HG03175 (cell line): ENCODE measurements at regions not wholly inside any gene's neighbourhood (a gene's known extent, or its start where the extent isn't known, plus 50 kb on each side); places are given as distances from the start of the nearest gene placed in this dataset.

ENCODE experiments used
- ATAC-seq: cut with Tn5 transposase; IDR thresholded peaks from one replicate; pipeline ENCODE4 v1.9.1; 2021; ENCODE audit warnings: mild to moderate bottlenecking, moderate library complexity; ENCODE audit not compliant: unreplicated experiment

- peak; percentile 95 for ATAC-seq
Observed at GRCh38 chr1:4267381-4268261, 367.5 kb upstream of the C1orf174 start.

- no peak for ATAC-seq
Observed at GRCh38 chr1:4268262-4268888, 368.3 kb upstream of the C1orf174 start.

GRCh38 chr1:4268889-4269284 is 368.8 kb upstream of the C1orf174 start:
- ATAC-seq: no peak

GRCh38 chr1:4269330-4269729 is 369.3 kb upstream of the C1orf174 start:
- no peak for ATAC-seq

- ATAC-seq: no peak
Observed at GRCh38 chr1:4269952-4270570, 370.0 kb upstream of the C1orf174 start.

- ATAC-seq: no peak
Observed at GRCh38 chr1:4270651-4271337, 370.7 kb upstream of the C1orf174 start.

GRCh38 chr1:4271338-4271998 is 371.4 kb upstream of the C1orf174 start:
- ATAC-seq: no peak

GRCh38 chr1:4272568-4272967 is 372.5 kb upstream of the C1orf174 start:
- no peak for ATAC-seq

GRCh38 chr1:4273243-4273642 is 373.2 kb upstream of the C1orf174 start:
- ATAC-seq: no peak

- no peak for ATAC-seq
Observed at GRCh38 chr1:4273747-4274146, 373.7 kb upstream of the C1orf174 start.

- ATAC-seq: no peak
Observed at GRCh38 chr1:4275083-4275482, 375.0 kb upstream of the C1orf174 start.

- no peak for ATAC-seq
Observed at GRCh38 chr1:4276238-4276637, 376.2 kb upstream of the C1orf174 start.

GRCh38 chr1:4277598-4277997 is 376.8 kb upstream of the AJAP1 start:
- no peak for ATAC-seq

GRCh38 chr1:4284976-4285375 is 369.4 kb upstream of the AJAP1 start:
- ATAC-seq: no peak

- no peak for ATAC-seq
Observed at GRCh38 chr1:4292861-4293260, 361.5 kb upstream of the AJAP1 start.

- no peak for ATAC-seq
Observed at GRCh38 chr1:4298361-4299083, 355.9 kb upstream of the AJAP1 start.

- ATAC-seq: no peak
Observed at GRCh38 chr1:4301007-4301406, 353.4 kb upstream of the AJAP1 start.

- no peak for ATAC-seq
Observed at GRCh38 chr1:4303303-4303702, 351.1 kb upstream of the AJAP1 start.

GRCh38 chr1:4305526-4306301 is 348.7 kb upstream of the AJAP1 start:
- no peak for ATAC-seq
